ENCODE measurements at regions not wholly inside any gene's neighbourhood (a gene's known extent, or its start where the extent isn't known, plus 50 kb on each side); places are given as distances from the start of the nearest gene placed in this dataset.

DNA sequence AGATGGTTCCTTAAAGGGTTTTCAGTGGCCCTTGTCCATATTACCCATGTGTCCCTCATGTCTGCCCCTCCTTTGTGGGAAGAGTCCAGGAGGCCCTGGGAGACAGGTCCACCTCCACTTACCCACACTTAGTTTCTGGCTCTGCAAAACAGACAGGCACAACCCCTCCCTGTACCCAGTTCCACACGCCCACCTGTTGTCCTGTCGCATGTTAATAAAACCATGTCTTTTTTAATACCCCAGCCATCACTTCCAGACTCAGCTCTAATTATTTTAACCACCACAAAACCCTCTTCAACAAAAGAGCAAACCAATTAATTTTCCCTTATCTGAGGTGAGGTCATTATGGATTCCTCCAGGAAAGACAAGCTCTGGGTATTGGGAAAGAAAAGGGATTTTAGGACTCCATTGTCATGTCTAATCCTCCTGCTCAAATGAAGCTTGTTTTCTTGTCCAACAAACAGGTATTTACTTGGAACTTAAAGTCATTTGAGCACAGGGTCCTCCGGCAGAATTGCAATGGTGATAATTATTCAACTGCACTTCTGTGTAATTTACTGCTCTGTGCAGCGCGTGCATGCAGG lies 68.9 kb downstream of the CCDC185 start:
- Mint-ChIP-seq H3K27me3 (ENCODE audit: low read depth) (peaks cover 14% of the 10 kb centered on the region), H3K9me3 (no peaks in the 10 kb centered on the region), H3K4me1 (no peaks in the 10 kb centered on the region), H3K36me3 (ENCODE audit: low read depth) (no peaks in the 10 kb centered on the region), H3K4me3 (no peak overlapping the region), H3K27ac (no peak overlapping the region)
- no peak for TF ChIP-seq CTCF (IDR thresholded peaks at IDR 0.05; ENCODE audit: unreplicated experiment in 3 of 3)

- H3K27ac Mint-ChIP-seq = no peak overlapping the region
- no peaks in the 10 kb centered on the region for H3K4me1 Mint-ChIP-seq
- no peaks in the 10 kb centered on the region for H3K36me3 Mint-ChIP-seq (ENCODE audit: low read depth)
- H3K9me3 Mint-ChIP-seq = no peaks in the 10 kb centered on the region
- TF ChIP-seq CTCF (IDR thresholded peaks at IDR 0.05; ENCODE audit: unreplicated experiment in 3 of 3) = no peak
- H3K4me3 Mint-ChIP-seq = no peak overlapping the region
- peaks cover 14% of the 10 kb centered on the region for H3K27me3 Mint-ChIP-seq (ENCODE audit: low read depth)
Measured at GRCh38 chr1:223462866-223463404, 69.7 kb downstream of the CCDC185 start.

GRCh38 chr1:223466151-223466550 lies 72.9 kb downstream of the CCDC185 start:
- H3K36me3 Mint-ChIP-seq (ENCODE audit: low read depth) = no peaks in the 10 kb centered on the region

DNA sequence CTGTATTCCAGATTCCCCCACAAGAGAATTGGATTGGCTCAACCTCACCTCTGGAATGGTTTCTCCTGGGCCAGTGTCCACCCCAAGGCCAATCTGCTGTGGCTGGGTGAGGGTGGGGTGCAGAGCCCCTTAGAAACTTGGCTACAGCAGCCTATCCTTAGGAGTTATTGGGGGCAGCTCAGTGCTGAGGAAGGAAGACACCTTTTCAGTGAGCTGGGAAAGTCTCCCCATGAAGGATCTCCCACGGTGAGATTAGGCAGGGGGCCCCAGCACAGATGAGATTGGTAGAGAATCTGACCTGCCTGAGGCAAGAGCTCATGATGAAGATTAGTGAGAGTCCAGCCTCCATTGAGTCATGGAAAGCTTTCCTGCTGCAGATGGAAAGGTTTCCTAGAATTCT lies 78.4 kb downstream of the CCDC185 start:
- TF ChIP-seq CTCF (IDR thresholded peaks at IDR 0.05; ENCODE audit: unreplicated experiment in 3 of 3) = no peak
- no peak overlapping the region for H3K4me3 Mint-ChIP-seq
- peaks cover 2% of the 10 kb centered on the region for H3K9me3 Mint-ChIP-seq
- no peak overlapping the region for H3K27ac Mint-ChIP-seq
- peaks cover 6% of the 10 kb centered on the region for H3K4me1 Mint-ChIP-seq
- peaks cover 32% of the 10 kb centered on the region for H3K27me3 Mint-ChIP-seq (ENCODE audit: low read depth)
- H3K36me3 Mint-ChIP-seq (ENCODE audit: low read depth) = no peaks in the 10 kb centered on the region

More at GRCh38 chr1:223466151-223466550, 72.9 kb downstream of the CCDC185 start:
- Mint-ChIP-seq H3K27ac (no peak overlapping the region), H3K4me1 (peaks cover 6% of the 10 kb centered on the region), H3K27me3 (ENCODE audit: low read depth) (peaks cover 17% of the 10 kb centered on the region), H3K4me3 (no peak overlapping the region), H3K9me3 (peaks cover 2% of the 10 kb centered on the region)
- TF ChIP-seq CTCF (IDR thresholded peaks at IDR 0.05; ENCODE audit: unreplicated experiment in 3 of 3) = no peak

GRCh38 chr1:223472057-223472456 lies 78.8 kb downstream of the CCDC185 start:
- Mint-ChIP-seq H3K27me3 (ENCODE audit: low read depth) (peaks cover 30% of the 10 kb centered on the region), H3K27ac (no peak overlapping the region), H3K9me3 (peaks cover 2% of the 10 kb centered on the region), H3K36me3 (ENCODE audit: low read depth) (no peaks in the 10 kb centered on the region), H3K4me1 (peaks cover 6% of the 10 kb centered on the region), H3K4me3 (no peak overlapping the region)
- TF ChIP-seq CTCF (IDR thresholded peaks at IDR 0.05; ENCODE audit: unreplicated experiment in 3 of 3) = no peak
